SK-N-SH treated with all-trans-retinoic acid at 6 μM for 48 hours (cell line): ENCODE measurements at regions not wholly inside any gene's neighbourhood (a gene's known extent, or its start where the extent isn't known, plus 50 kb on each side); places are given as distances from the start of the nearest gene placed in this dataset.

Source experiments
- ATAC-seq: fragments of 200-7000 bp; cut with Tn5 transposase; 3 replicates; pipeline ENCODE4 v1.9.1; 2020; ENCODE audit warnings: mild to moderate bottlenecking, moderate library complexity
- ARNTL ChIP-seq: fragments of 450-650 bp; formaldehyde crosslinking; IDR thresholded peaks from 2 replicates; pipeline ENCODE4 v1.5.0; 2020; ENCODE audit warnings: low read depth, mild to moderate bottlenecking, moderate library complexity, borderline replicate concordance
- BACH2 ChIP-seq: fragments of 250-450 bp; sonication (Bioruptor Pico); IDR thresholded peaks from 2 replicates; pipeline ENCODE4 v1.9.0; 2021; ENCODE audit warnings: mild to moderate bottlenecking, borderline replicate concordance
- CREB5 ChIP-seq: fragments of 250-450 bp; sonication (Bioruptor Pico); IDR thresholded peaks from 2 replicates; pipeline ENCODE4 v1.5.1; 2020; ENCODE audit warnings: low read depth, mild to moderate bottlenecking, moderate library complexity
- CSDC2 ChIP-seq: fragments of 250-450 bp; sonication (Bioruptor Pico); IDR thresholded peaks from 2 replicates; pipeline ENCODE4 v1.5.0; 2020; ENCODE audit warnings: mild to moderate bottlenecking, moderate library complexity
- ESRRG ChIP-seq: fragments of 250-450 bp; sonication (Bioruptor Pico); IDR thresholded peaks from 2 replicates; pipeline ENCODE4 v1.6.1; 2021; ENCODE audit warnings: mild to moderate bottlenecking
- GLIS3 ChIP-seq: fragments of 250-450 bp; sonication (Bioruptor Pico); IDR thresholded peaks from 2 replicates; pipeline ENCODE4 v1.5.0; 2020; ENCODE audit warnings: mild to moderate bottlenecking, moderate library complexity
- ISL1 ChIP-seq: fragments of 250-450 bp; sonication (Bioruptor Pico); IDR thresholded peaks from 2 replicates; pipeline ENCODE4 v2.1.2; 2022; ENCODE audit warnings: mild to moderate bottlenecking, moderate library complexity
- OSR1 ChIP-seq: fragments of 250-450 bp; sonication (Bioruptor Pico); IDR thresholded peaks from 2 replicates; pipeline ENCODE4 v1.8.0; 2022; ENCODE audit warnings: moderate library complexity, mild to moderate bottlenecking, inconsistent platforms
- POU6F1 ChIP-seq: fragments of 250-450 bp; sonication (Bioruptor Pico); IDR thresholded peaks from 2 replicates; pipeline ENCODE4 v1.8.0; 2021; ENCODE audit warnings: low read depth, mild to moderate bottlenecking, moderate library complexity, borderline replicate concordance
- PPARA ChIP-seq: fragments of 250-450 bp; sonication (Bioruptor Pico); IDR thresholded peaks from 2 replicates; pipeline ENCODE4 v1.5.0; 2020; ENCODE audit warnings: mild to moderate bottlenecking, borderline replicate concordance
- RARB ChIP-seq: fragments of 250-450 bp; sonication (Bioruptor Pico); IDR thresholded peaks from 2 replicates; pipeline ENCODE4 v1.8.0; 2021; ENCODE audit warnings: mild to moderate bottlenecking, moderate library complexity
- SNAI2 ChIP-seq: fragments of 250-450 bp; sonication (Bioruptor Pico); IDR thresholded peaks from 2 replicates; pipeline ENCODE4 v1.5.0; 2020; ENCODE audit warnings: mild to moderate bottlenecking, moderate library complexity
- TCF4 ChIP-seq: fragments of 250-450 bp; sonication (Bioruptor Pico); IDR thresholded peaks from 2 replicates; pipeline ENCODE4 v1.8.0; 2021; ENCODE audit warnings: mild to moderate bottlenecking, moderate library complexity, borderline replicate concordance
- TOX ChIP-seq: fragments of 250-450 bp; sonication (Bioruptor Pico); IDR thresholded peaks from 2 replicates; pipeline ENCODE4 v1.8.0; 2021; ENCODE audit warnings: mild to moderate bottlenecking, moderate library complexity, borderline replicate concordance
- TSHZ2 ChIP-seq: fragments of 250-450 bp; sonication (Bioruptor Pico); IDR thresholded peaks from 2 replicates; pipeline ENCODE4 v1.5.0; 2020; ENCODE audit warnings: mild to moderate bottlenecking, moderate library complexity
- ZC3H10 ChIP-seq: fragments of 250-450 bp; sonication (Bioruptor Pico); IDR thresholded peaks from 2 replicates; pipeline ENCODE4 v1.5.1; 2021; ENCODE audit warnings: mild to moderate bottlenecking, moderate library complexity
- ZFP3 ChIP-seq: fragments of 250-450 bp; sonication (Bioruptor Pico); IDR thresholded peaks from 2 replicates; pipeline ENCODE4 v1.5.0; 2020; ENCODE audit warnings: mild to moderate bottlenecking, moderate library complexity
- ZFP30 ChIP-seq: fragments of 450-650 bp; formaldehyde crosslinking; IDR thresholded peaks from 2 replicates; pipeline ENCODE4 v1.5.0; 2022; ENCODE audit warnings: mild to moderate bottlenecking, moderate library complexity
- ZNF565 ChIP-seq: fragments of 450-650 bp; formaldehyde crosslinking; conservative IDR thresholded peaks from 2 replicates; pipeline ENCODE4 v1.5.0; 2020; ENCODE audit warnings: low read depth, mild to moderate bottlenecking, moderate library complexity
- ZNF70 ChIP-seq: fragments of 450-650 bp; formaldehyde crosslinking; IDR thresholded peaks from 2 replicates; pipeline ENCODE4 v1.5.0; 2020; ENCODE audit warnings: mild to moderate bottlenecking, moderate library complexity
- ZNF8 ChIP-seq: fragments of 450-650 bp; formaldehyde crosslinking; IDR thresholded peaks from 2 replicates; pipeline ENCODE4 v1.5.0; 2020; ENCODE audit warnings: mild to moderate bottlenecking, moderate library complexity
- TF ChIP-seq, protein P1 (sequence below): fragments of 250-450 bp; sonication (Bioruptor Pico); IDR thresholded peaks from 2 replicates; pipeline ENCODE4 v1.8.0; 2020; ENCODE audit warnings: mild to moderate bottlenecking, moderate library complexity, borderline replicate concordance

DNA sequence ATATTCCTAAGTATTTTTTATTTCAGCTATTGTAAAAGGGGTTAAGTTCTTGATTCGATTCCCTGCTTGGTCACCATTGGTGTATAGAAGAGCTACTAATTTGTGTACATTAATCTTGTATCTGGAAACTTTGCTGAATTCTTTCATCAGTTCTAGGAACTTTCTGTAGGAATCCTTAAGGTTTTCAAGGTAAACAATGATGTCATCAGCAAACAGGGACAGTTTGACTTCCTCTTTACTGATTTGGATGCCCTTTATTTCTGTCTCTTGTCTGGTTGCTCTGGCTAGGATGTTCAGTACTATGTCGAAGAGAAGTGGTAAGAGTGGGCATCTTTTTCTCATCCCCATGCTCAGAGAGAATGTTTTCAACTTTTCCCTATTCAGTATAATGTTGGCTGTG is 252.7 kb downstream of the NR4A2 start:
- TF ChIP-seq TOX (CRISPR knock-in tag) (no peak), TCF4 (CRISPR knock-in tag) (no peak), ZNF8 (CRISPR knock-in tag) (no peak)

GRCh38 chr2:156077041-156077742 is 255.3 kb downstream of the NR4A2 start:
- no peak for ATAC-seq
- no peak for TF ChIP-seq ZC3H10 (CRISPR knock-in tag)
- TF ChIP-seq ARNTL (CRISPR knock-in tag): no peak
- TF ChIP-seq, protein P1, sequence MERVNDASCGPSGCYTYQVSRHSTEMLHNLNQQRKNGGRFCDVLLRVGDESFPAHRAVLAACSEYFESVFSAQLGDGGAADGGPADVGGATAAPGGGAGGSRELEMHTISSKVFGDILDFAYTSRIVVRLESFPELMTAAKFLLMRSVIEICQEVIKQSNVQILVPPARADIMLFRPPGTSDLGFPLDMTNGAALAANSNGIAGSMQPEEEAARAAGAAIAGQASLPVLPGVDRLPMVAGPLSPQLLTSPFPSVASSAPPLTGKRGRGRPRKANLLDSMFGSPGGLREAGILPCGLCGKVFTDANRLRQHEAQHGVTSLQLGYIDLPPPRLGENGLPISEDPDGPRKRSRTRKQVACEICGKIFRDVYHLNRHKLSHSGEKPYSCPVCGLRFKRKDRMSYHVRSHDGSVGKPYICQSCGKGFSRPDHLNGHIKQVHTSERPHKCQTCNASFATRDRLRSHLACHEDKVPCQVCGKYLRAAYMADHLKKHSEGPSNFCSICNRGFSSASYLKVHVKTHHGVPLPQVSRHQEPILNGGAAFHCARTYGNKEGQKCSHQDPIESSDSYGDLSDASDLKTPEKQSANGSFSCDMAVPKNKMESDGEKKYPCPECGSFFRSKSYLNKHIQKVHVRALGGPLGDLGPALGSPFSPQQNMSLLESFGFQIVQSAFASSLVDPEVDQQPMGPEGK: no peak
- no peak for TF ChIP-seq ISL1 (CRISPR knock-in tag)
- TF ChIP-seq OSR1 (CRISPR knock-in tag): no peak
- TF ChIP-seq ZNF565 (CRISPR knock-in tag): no peak
- no peak for TF ChIP-seq ZFP3 (CRISPR knock-in tag)
- no peak for TF ChIP-seq CSDC2 (CRISPR knock-in tag)
- no peak for TF ChIP-seq ZNF70 (CRISPR knock-in tag)

More for the DNA sequence above, 252.7 kb downstream of the NR4A2 start:
- ATAC-seq: no peak

DNA sequence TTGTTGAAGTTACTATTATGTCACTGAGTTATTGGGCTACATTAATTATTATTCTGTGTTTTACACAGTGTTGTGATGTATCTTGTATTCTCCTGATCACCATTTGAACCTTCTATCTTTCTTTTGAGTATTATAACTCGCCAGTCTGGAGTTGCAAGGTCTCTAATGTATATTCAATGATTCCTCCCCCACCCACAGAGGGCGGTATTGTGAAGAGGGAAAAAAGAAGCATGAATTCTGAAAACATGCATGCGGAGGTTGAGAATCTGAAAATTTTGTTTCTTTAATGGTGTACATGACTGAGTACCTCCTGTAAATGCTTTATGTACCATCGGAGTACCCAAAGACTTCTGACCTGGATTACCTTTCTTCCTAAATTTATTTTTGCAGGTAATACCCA is 266.6 kb downstream of the NR4A2 start:
- no peak for ATAC-seq

More for the DNA sequence above, 266.6 kb downstream of the NR4A2 start:
- TF ChIP-seq ARNTL (CRISPR knock-in tag): no peak
- no peak for TF ChIP-seq ZNF8 (CRISPR knock-in tag)
- no peak for TF ChIP-seq RARB (CRISPR knock-in tag)
- no peak for TF ChIP-seq ISL1 (CRISPR knock-in tag)
- no peak for TF ChIP-seq TOX (CRISPR knock-in tag)
- TF ChIP-seq POU6F1: no peak
- TF ChIP-seq OSR1 (CRISPR knock-in tag): no peak
- TF ChIP-seq ESRRG (CRISPR knock-in tag): no peak
- TF ChIP-seq PPARA (CRISPR knock-in tag): no peak
- TF ChIP-seq SNAI2 (CRISPR knock-in tag): no peak
- TF ChIP-seq, protein P1: no peak
- no peak for TF ChIP-seq ZC3H10 (CRISPR knock-in tag)
- no peak for TF ChIP-seq TSHZ2 (CRISPR knock-in tag)
- no peak for TF ChIP-seq CREB5
- TF ChIP-seq GLIS3 (CRISPR knock-in tag): no peak
- no peak for TF ChIP-seq ZNF70 (CRISPR knock-in tag)
- TF ChIP-seq BACH2 (CRISPR knock-in tag): no peak
- TF ChIP-seq ZFP30 (CRISPR knock-in tag): no peak
